Inferior parietal cortex (tissue), 1 donor: ENCODE measurements at regions not wholly inside any gene's neighbourhood (a gene's known extent, or its start where the extent isn't known, plus 50 kb on each side); places are given as distances from the start of the nearest gene placed in this dataset.

Experiments
- DNase-seq: peaks from one replicate; pipeline ENCODE4 v3.0.0-alpha.2; 2016; ENCODE audit errors: extremely low spot score

DNA sequence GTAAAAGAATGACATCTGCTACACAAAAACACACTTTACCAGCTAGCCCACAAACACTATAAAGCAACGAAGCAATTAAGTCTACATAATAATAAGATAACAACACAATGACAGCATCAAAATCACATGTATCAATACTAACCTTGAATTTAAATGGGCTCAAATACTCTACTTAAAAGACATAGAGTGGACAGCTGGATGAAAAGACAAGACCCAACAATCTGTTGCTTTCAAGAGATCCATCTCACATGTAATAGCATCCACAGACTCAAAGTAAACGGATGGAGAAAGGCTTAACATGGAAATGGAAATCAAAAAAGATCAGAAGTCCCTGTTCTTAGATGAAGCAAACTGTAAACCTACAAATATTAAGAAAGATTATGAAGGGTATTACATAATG is 2175.9 kb downstream of the PCDH9 start:
- no peak for DNase-seq

DNA sequence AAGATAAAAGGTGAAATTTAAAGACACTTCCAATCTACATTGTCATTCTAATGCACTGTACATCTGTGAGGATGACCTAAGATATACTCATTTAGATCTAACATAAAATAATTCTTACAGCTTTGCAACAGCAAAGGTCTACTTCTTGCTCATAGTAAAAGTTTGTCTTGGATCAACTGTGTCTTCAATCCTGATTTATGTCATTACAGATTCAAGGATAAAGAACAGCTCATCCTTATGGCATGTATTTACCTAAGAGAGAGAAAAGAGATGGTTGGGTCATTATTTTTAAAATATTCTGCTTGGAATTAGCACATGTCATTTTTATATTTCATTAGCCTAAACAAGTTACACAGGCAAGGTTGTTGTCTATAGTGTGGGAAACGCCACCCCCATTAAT is 2193.1 kb downstream of the PCDH9 start:
- no peak for DNase-seq

DNA sequence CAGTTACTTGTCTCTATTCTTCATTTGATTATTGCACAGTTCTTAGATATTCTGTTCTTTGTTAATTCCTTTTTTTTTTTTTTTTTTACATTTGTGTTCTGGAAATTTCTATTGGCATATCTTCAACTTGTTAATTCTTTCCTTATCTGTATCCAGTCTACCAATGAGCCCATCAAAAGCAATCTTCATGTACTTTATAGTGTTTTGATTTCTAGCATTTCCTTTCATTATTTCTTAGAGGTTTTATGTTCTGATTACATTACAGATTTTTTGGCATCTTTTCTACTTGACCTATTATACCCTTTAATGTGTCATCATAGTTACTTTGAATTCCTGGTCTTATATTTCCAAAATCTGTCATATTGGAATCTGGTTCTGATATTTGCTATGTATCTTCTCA is 2194.8 kb downstream of the PCDH9 start:
- DNase-seq = no peak

DNA sequence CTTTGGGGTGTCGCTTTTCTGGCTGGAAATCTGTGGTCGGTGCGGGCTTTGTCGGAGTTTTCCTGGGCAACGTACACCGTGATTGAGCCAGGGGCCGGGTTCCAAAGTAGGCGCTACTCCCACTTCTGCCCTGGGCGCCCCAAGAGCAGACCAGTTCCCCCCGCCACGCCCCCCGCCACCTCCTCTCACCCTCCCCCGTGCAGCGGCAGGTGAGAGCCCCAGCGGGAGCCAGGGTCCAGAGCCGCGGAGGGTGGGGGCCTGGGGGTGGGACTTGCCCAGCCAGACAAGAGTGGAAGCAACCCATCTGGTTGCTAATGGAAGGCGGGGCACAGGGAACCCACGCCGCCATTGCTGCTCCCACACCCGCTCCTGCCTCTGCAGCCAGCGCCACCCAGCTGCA is 2195.9 kb downstream of the PCDH9 start:
- DNase-seq = no peak

DNA sequence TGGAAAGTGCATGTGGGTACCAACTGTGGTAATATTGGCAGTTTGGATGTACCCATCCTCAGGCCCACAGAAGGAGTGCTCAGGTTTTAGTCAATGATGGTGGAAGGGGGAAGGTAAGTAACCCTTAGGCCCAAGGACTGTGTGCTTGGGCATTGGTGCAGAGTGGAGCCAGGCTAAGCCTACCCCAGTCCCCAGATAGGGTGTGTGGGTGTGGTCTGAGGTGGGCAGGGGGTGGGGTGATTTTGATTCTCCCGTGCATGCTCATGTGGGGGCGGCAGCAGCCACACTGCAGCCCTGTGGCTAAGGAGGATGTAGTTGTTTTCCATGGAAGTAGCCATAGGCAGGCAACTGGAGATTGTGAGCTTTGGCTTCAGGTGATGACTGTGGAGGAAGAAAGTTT is 2197.3 kb downstream of the PCDH9 start:
- no peak for DNase-seq

DNA sequence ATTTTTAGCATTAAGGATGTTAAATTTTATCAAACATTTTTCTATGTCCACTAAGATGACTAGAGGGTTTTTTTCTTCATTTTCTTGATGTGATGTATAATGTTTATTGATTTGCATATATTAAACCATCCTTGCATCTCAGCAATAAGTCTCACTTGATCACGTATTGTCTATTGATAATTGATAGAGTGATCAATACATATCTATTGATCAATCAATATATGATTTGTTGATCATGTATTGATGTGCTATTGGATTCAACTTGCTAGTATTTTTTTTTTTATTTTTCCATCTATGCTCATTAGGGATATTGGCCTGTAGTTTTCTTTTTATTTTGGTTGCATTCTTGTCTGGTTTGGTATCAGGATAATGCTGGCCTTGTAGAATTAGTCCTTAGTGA is 2202.0 kb downstream of the PCDH9 start:
- no peak for DNase-seq

DNA sequence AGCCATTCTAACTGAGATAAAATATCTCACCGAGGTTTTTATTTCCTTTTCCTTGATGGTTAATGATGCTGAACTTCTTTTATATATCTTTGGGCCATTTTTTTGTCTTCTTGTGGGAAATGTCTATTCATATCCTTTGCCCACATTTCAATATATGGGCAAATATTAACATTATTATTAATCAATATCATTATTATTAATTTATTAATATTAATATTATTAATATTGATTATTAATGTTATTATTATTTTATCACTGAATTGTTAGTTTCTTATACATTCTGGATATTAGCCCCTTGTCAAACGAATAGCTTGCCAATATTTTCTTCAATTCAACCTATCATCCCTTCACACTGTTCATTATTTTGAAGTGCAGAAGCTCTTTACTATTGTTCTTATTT is 2203.6 kb downstream of the PCDH9 start:
- DNase-seq = no peak

DNA sequence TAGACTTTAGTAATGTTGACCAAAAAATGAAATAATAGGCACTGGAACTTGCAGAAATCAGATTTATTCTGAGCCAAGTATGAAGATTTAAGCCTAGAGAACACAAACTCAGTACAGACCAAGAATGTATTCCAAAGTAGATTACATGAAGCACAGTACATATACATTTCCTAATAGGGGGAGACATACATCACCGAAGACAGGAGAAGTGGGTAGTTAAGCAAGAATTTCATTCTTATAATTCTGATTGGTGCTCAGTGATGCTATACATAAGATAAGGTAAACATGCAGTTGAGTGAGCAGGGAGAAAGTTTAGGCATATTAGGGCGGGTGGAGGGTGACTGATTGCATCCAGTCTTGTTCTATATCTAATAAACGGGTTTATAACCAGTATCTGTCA is 2218.8 kb downstream of the PCDH9 start:
- DNase-seq = no peak

DNA sequence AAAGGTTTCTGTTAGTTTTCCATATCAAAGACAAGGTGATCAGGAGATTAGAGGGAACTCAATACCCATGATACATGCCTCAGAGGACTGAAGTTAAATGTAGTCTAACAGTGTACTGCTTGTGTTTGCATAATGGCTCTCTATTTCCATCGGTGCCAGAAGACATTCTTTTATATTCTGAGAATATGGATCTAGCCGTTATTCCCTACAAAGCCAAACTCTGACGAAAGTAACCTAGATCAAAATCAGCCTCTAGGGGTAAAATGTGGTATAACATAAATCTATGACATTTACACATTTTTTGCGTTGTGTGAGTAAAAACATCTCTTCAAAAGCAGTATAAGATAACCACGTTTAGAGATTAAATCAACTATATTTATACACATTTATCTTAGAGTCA is 2232.7 kb downstream of the PCDH9 start:
- DNase-seq = no peak

DNA sequence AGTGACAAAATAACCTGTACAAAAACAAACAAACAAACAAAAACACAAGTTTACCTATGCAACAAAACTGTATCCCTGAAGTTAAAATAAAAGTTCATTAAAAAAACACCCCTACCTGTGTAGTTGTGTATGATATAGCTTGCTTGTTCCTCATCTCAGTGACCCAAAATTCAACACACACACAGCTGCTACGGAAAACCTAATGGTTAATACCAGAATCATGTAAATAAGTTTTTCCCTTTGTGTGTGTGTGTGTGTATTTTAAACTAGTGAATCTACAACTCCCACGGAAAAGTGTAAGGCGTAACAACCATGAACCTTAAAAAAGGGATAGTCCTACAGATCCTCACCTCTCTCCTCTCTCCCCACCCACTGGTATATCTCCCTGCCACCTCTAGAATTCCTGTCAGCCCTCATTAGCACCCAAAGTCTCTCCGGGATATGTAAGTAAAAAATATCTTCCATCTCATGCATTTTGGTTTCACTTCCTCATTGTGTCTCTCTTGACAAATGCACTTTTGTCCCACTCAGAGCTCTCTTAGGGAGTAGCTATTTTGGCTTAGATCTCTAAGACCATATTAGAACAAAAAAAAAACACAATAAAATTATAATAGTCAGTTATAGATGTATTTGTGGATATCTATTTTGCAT is 2236.5 kb downstream of the PCDH9 start:
- DNase-seq = no peak

DNA sequence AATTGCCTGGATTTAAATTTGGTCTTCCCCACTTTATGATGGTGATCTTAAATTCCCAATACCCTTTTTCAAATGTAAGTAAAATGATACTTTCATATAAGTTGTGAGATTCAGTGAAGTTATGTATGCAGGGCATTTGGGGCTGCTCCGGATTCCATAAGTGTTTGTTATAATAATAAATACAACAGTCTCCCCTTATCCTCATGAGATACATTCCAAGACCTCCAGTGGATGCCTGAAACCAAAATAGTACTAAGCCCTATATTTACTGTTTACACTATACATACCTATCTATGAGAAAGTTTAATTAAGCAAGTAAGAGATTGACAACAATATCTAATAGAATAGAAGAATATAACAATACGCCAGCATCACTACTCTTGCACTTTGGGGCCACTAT is 2237.8 kb downstream of the PCDH9 start:
- DNase-seq = no peak

DNA sequence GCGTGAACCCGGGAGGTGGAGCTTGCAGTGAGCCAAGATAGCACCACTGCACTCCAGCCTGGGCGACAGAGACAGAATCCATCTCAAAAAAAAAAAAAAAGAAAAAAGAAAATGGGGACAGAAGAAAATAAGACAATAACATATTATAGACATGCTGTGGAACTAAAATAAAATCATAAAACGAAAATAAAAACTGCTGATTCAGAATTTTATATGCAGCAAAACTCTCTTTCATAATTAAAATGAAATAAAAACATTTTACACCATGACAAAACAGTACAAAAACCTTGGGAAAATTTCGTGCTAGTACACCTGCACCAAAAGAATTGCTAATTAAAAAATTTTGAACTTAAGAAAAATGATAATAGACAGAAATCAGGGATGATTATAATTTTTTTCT is 2245.1 kb downstream of the PCDH9 start:
- DNase-seq = no peak

DNA sequence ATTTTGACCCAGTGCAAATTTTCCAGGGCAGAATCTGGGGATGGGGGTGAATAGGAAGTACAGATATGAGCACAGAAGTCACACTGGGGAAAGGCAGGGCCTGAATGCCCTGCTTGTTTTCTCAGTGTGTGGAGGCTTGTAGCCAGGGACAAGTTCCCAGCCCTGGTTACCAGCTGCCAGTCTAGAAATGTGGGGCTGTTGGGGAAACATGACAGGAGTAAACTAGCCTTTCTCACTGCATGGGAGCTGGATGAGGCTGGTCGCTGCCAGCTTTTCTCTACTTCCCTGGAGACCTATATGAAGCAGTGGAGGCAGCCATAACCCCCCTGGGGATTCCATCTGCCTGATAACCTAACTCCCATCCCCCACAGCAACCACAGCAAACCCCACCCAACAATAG is 2267.7 kb downstream of the PCDH9 start:
- DNase-seq = no peak

DNA sequence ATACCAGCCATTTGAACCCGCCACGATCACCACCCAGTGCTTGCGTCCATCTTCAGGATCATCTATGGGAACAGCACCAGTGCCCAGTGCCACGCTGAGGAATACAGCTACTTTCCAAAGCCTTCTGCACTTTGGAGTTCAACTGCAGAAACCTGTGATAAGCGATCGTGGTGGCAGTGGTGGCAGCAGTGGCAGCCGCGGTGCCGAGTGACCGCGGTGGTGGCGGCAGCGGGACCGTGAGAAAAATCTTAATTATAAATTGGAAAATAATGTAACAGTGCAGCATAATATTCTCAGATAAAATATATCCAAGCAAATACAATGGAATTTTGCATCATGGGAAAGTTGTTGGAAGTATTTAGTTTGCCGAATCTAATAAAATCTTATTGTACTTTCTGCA is 2270.9 kb downstream of the PCDH9 start:
- no peak for DNase-seq

DNA sequence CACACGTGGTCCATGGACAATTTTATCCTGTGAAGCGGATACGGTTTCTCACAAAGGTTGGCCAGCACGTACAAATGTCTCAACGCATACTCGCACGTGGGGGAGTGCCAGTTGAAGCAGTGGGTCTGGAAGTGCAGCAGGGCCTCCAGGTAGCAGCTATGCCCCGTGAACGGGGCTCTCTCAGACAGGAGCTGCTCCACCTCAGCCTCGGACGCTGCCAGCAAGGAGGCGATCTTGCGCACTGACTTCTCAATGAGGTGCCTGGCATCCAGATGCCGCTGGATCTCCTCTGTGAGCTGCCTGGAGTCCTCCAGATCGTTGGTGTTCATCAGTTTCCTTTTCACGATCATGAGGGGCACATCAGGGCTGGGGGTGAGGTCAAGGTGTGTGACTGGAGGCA is 2272.0 kb downstream of the PCDH9 start:
- no peak for DNase-seq

DNA sequence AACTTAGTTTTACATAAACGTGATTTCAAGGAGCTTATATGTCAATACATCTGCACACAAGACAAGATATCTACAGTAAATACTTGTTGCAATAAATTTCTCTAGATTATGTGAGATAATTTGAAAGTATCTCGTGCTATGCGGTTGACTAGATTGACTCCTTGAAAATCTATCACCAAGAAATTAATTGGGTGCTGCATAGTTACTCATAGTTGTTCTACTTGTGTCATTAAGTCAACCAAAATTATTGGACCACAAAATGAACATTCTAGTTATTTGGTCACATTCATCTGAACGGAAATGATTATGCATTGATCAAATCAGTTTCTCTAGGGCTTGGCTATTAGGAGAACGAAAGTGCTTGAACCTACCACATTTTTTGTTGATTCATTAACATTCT is 2291.5 kb downstream of the PCDH9 start:
- DNase-seq = no peak

DNA sequence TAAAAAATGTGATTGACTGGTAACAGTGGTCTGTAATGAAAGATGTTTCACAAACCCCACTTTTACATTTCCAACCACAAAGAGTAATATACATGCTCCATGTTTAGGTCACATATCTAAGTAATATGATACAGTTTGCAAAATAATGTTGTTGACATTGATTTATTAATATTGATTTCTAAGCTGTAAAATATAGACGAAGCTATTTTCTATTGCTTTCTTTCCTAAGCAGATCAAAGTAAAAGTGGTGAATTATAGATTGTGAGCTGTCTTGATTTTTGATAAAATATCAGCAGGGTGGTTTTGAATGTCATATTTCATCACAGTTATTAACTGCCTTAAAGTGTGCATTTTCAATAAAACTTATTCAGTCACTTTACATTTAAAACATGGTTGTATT is 2292.8 kb downstream of the PCDH9 start:
- DNase-seq = no peak

DNA sequence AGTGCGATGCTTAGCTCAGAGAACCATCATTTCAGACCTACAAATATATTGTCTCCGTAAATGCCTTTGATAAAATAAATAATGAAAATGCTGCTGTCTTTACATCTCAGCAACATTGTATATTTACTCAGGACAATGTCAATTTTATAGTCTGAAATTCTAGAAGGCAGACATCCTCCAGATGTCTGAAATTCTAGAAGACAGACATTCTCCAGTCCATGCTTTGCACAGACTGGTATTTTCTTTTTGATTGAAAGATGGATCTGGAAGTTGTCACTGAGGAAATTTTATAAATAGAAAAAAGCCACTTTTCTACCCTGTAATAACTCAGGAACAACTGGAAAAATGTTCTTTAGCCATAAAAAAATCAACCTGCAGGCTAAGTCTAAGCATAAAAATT is 2293.3 kb downstream of the PCDH9 start:
- DNase-seq = no peak

DNA sequence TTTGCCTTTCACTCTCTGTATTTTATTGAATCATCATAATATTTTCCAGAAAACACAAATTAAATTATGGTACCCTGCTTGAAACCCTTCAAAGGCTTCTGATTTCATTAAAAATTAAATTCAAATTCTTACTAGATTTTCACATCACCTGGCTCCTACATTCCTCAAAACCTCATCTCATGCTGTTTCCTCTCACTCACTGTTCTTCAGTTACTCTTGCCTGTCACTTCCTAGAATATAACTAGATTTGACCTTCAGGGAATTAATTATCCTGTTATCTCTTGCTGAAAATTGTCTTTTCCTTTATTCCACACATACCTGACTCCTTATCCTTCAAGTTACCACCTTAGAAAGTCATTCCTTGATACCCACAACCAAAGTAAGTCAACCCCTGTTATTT is 2294.7 kb downstream of the PCDH9 start:
- DNase-seq = no peak

DNA sequence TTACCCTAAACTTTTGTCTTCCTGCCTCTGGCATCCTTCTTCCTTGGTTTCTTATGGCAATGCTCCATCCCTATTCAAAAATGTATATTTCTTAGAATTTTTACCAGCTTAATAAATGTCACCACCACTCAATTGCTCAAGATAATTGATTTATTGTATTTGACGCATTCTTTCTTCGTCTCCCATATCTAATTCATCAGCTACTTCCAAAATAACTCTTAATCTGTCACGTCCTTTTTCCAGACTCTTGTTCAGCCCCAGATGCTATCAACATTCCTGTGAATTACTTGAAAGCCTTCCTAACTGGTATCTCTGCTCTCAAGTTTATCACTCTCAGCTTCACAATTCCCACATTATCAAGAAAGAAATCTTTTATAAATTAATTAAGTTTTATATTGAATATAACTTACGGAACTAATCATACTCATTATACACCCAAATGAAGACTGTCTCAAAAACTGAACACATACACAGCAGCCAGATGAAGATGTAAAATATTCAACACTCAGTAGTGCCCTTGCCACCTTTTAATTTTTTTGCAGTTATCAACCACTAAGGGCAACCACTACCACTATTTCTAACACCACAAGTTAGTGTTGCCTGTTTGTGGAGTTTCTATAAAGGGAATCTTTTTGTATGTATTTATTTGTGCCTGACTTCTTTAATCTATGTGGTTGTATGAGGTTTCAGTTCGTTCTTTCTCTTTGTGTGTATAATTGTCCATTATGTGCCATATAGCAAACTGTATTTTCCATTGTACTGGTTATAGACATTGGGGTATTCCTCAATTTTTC is 2295.4 kb downstream of the PCDH9 start:
- DNase-seq = no peak

DNA sequence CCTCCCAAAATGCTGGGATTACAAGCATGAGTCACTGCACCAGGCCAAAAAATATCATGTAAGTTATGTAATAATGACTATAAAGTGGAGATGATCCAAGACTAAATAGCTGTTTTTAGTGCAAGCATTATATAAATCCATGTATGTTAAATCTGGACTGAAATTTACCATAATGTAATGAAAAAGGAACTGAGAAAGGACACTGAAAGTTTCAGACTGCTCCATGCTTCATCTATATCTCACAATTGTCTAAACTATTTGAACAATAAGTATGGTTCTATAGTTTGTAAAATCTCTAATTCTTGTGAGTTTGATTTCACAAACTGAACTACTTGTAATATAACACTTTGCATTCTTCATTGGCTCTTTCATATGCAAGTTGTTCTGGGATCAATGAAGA is 2299.5 kb downstream of the PCDH9 start:
- DNase-seq = no peak

DNA sequence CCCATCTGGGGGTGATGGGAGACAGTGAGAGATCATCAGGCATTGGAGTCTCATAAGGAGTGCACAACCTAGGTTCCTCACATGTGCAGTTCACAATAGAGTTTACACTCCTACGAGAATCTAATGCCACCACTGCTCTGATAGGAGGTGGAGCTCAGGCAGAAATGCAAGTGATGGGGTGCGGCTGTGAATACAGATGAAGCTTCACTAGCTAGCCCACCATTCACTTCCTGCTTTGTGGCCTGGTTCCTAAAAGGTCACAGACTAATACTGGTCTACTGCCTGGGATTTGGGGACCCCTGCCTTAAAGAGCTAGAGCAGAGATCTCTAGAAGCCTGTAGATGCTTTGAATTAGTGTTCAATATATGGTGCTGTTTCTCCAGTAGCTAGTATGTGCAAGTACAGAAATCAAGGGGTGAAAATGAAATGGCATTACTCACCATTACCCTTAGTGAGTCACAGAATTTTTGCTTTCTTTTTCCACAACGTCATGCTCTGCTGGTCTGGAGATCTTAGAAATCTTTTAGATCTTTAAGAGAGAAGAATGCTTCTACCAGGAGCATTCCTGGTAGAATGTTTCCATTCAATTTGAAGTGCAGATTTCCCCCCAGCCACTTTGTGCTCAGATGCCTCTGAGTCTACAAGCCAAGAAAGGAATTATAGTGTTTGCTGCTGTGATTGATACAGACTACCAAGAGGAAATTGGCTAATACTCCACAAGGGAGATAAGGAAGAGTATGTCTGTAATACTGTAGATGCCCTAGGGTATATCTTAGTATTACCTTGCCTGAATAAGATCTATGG is 2301.2 kb downstream of the PCDH9 start:
- DNase-seq = no peak

DNA sequence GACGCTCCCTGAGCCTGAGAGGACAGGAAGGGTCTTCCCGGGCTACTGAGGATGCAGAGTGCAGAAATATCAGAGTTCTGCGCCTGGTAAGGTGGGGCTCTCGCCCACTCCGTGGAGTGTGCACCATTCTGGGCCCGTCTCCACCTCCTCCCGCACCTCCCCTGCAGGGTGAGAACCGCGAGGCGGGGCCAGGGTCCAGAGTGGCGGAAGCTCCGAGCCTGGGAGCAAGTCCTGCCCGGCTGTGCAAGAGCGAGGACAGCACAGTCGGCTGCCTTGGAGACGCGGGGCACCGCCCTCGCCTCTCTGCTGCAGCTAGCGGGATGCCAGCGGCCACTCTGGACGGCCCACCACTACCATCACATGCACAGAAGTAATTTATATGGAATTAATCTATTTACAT is 2304.4 kb downstream of the PCDH9 start:
- DNase-seq = no peak
